HG03342 (cell line): ENCODE measurements at regions not wholly inside any gene's neighbourhood (a gene's known extent, or its start where the extent isn't known, plus 50 kb on each side); places are given as distances from the start of the nearest gene placed in this dataset.
"Not testable (repeated sequence)": the region's sequence is repeated elsewhere in the genome, so short reads cannot be mapped to it uniquely, and the experiment has no call there.

Experiments used
- ATAC-seq: cut with Tn5 transposase; IDR thresholded peaks from one replicate; pipeline ENCODE4 v1.9.1; 2021; ENCODE audit warnings: mild to moderate bottlenecking, moderate library complexity; ENCODE audit not compliant: unreplicated experiment

- ATAC-seq: no peak
Observed at GRCh38 chr2:223459328-223459939, 142.7 kb downstream of the SCG2 start.

GRCh38 chr2:223460209-223460608, 142.0 kb downstream of the SCG2 start:
- ATAC-seq: no peak

- ATAC-seq: no peak
Observed at GRCh38 chr2:223460774-223461211, 141.4 kb downstream of the SCG2 start.

- no peak for ATAC-seq
Observed at GRCh38 chr2:223464071-223464470, 138.1 kb downstream of the SCG2 start.

GRCh38 chr2:223465793-223466192, 136.4 kb downstream of the SCG2 start:
- ATAC-seq: no peak

- no peak for ATAC-seq
Observed at GRCh38 chr2:223467196-223467595, 135.0 kb downstream of the SCG2 start.

- no peak for ATAC-seq
Observed at GRCh38 chr2:223469270-223470046, 132.7 kb downstream of the SCG2 start.

GRCh38 chr2:223470602-223471001, 131.6 kb downstream of the SCG2 start:
- ATAC-seq: no peak

GRCh38 chr2:223472771-223473170, 129.4 kb downstream of the SCG2 start:
- no peak for ATAC-seq

GRCh38 chr2:223474893-223475292, 127.3 kb downstream of the SCG2 start:
- no peak for ATAC-seq

GRCh38 chr2:223475901-223476300, 126.3 kb downstream of the SCG2 start:
- ATAC-seq: no peak

- ATAC-seq: no peak
Observed at GRCh38 chr2:223477318-223477717, 124.8 kb downstream of the SCG2 start.

GRCh38 chr2:223481486-223481885, 120.7 kb downstream of the SCG2 start:
- ATAC-seq: no peak

- no peak for ATAC-seq
Observed at GRCh38 chr2:223486751-223487150, 115.4 kb downstream of the SCG2 start.

- ATAC-seq: no peak
Observed at GRCh38 chr2:223487214-223487846, 114.8 kb downstream of the SCG2 start.

- no peak for ATAC-seq
Observed at GRCh38 chr2:223488814-223489213, 113.3 kb downstream of the SCG2 start.

GRCh38 chr2:223494496-223494895, 107.7 kb downstream of the SCG2 start:
- ATAC-seq: peak; percentile 49

- ATAC-seq: no peak
Observed at GRCh38 chr2:223494942-223495341, 107.2 kb downstream of the SCG2 start.

- not testable (repeated sequence) for ATAC-seq
Observed at GRCh38 chr2:223496853-223497252, 105.3 kb downstream of the SCG2 start.

GRCh38 chr2:223500709-223501108, 101.5 kb downstream of the SCG2 start:
- ATAC-seq: no peak

- no peak for ATAC-seq
Observed at GRCh38 chr2:223501641-223502040, 100.5 kb downstream of the SCG2 start.

- ATAC-seq: no peak
Observed at GRCh38 chr2:223503746-223504145, 98.4 kb downstream of the SCG2 start.
